OCI-LY1 (cell line): ENCODE measurements at regions not wholly inside any gene's neighbourhood (a gene's known extent, or its start where the extent isn't known, plus 50 kb on each side); places are given as distances from the start of the nearest gene placed in this dataset.
"Not testable (repeated sequence)": the region's sequence is repeated elsewhere in the genome, so short reads cannot be mapped to it uniquely, and the experiment has no call there.

Experiments
- EZH2 ChIP-seq: fragments of 200-600 bp; sonication (generic), shearing (Covaris generic); IDR thresholded peaks from 2 replicates; pipeline ENCODE4 v1.8.0; 2017; ENCODE audit warnings: borderline replicate concordance, mixed run types, mild to moderate bottlenecking, antibody characterized with exemption, low read length, moderate library complexity, mixed read lengths
- TF ChIP-seq, protein P1 (sequence below): fragments of 200-600 bp; sonication (generic), shearing (Covaris generic); IDR thresholded peaks from 2 replicates; pipeline ENCODE4 v1.5.1; 2017; ENCODE audit warnings: mild to moderate bottlenecking, antibody characterized with exemption, low read length, moderate library complexity, mixed read lengths

DNA sequence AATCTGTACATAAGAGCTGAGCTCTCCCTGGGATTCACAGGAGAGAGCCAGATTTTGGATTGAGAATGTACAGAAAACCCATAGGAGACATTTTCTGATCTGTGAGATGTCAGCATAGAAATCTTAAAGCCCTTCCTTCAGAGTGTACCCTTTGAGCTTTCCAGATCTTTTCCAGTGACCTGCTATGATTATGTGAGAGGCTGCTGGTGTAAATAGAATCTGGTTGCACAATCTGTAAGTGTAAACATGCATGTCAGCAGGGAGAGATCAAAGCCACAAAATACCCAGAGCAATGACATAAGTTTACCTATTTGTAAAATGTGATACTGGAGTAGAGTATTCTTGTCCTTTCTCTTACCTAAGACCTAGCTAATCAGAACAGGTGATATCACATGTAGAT, 471.9 kb downstream of the FOXD4L5 start:
- TF ChIP-seq, protein P1, sequence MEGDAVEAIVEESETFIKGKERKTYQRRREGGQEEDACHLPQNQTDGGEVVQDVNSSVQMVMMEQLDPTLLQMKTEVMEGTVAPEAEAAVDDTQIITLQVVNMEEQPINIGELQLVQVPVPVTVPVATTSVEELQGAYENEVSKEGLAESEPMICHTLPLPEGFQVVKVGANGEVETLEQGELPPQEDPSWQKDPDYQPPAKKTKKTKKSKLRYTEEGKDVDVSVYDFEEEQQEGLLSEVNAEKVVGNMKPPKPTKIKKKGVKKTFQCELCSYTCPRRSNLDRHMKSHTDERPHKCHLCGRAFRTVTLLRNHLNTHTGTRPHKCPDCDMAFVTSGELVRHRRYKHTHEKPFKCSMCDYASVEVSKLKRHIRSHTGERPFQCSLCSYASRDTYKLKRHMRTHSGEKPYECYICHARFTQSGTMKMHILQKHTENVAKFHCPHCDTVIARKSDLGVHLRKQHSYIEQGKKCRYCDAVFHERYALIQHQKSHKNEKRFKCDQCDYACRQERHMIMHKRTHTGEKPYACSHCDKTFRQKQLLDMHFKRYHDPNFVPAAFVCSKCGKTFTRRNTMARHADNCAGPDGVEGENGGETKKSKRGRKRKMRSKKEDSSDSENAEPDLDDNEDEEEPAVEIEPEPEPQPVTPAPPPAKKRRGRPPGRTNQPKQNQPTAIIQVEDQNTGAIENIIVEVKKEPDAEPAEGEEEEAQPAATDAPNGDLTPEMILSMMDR = not testable (repeated sequence)
- not testable (repeated sequence) for TF ChIP-seq EZH2
